ENCODE measurements at regions not wholly inside any gene's neighbourhood (a gene's known extent, or its start where the extent isn't known, plus 50 kb on each side); places are given as distances from the start of the nearest gene placed in this dataset.
A peak's percentile ranks its signal among the peaks of the same experiment; 100 is the strongest.

- TF ChIP-seq ZNF462 (CRISPR knock-in tag; IDR thresholded peaks at IDR 0.05) (no peak), POLR2AphosphoS5 (IDR thresholded peaks at IDR 0.05; ENCODE audit: low read depth) (no peak)
Observed at GRCh38 chr6:144606083-144606482, 320.9 kb downstream of the UTRN start (continued).

DNA sequence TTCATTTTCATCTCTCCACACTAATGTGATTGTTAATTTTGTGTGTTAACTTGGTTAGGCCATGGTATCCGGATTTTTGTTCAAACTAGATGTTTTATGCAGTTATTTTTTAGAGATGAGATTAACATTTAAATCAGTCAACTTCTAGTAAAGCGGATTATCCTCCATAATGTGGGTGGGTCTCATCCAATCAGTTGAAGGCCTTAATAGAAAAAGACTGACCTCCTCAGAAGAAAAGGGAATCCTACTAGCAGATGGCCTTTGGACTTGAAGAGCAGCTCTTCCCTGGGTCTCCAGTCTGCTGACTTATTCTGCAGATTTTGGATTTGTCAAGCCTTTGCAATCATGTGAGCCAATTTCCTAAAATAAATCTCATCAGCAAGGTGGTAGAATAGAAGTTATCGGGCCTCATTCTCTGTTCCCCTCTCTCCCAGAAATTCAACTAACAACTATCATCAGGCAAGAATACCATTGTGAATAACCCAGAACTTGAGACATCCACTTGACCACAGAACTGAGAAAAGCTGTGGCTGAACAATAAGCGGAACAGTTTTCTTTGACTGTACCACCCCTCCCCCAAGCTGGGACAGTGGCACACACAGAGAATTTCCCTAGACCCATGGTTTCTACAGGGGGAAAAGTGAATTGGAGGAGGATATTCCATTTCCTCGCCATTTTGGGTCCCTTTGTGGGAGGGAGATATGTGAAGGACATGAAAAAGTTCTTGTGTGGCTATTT is 323.0 kb downstream of the UTRN start:
- Histone ChIP-seq H3K4me3 (peak overlapping the region; percentile 45), H3K27ac (ENCODE audit: low read depth) (0 out of 2 replicates have a peak overlapping the region, but pooled peaks have one; percentile 83), H3K36me3 (ENCODE audit: insufficient read depth) (no peaks in the 10 kb centered on the region), H3K4me2 (peak overlapping the region; percentile 76), H4K20me1 (replicated peaks; ENCODE audit: insufficient read depth) (no peaks in the 10 kb centered on the region), H3K9me2 (ENCODE audit: insufficient read depth) (no peaks in the 10 kb centered on the region), H2AFZ (no peak overlapping the region), H3K4me1 (ENCODE audit: insufficient read depth) (peaks cover 67% of the 10 kb centered on the region), H3F3A (replicated peaks; ENCODE audit: low read depth) (no peaks in the 10 kb centered on the region), H3K27me3 (ENCODE audit: insufficient read depth) (no peaks in the 10 kb centered on the region), H3K79me2 (replicated peaks; ENCODE audit: insufficient read depth) (peaks cover 67% of the 10 kb centered on the region)
- Mint-ChIP-seq H3K36me3 (ENCODE audit: low read depth) (peaks cover 17% of the 10 kb centered on the region), H3K4me1 (peaks cover 50% of the 10 kb centered on the region), H3K9me3 (no peaks in the 10 kb centered on the region; the same call in 2 of the 3 replicates), H3K4me3 (no peak overlapping the region), H3K27me3 (ENCODE audit: insufficient read depth, low read depth, poor library complexity) (peaks cover 6% of the 10 kb centered on the region), H3K27ac (no peak overlapping the region)
- TF ChIP-seq, protein P1, sequence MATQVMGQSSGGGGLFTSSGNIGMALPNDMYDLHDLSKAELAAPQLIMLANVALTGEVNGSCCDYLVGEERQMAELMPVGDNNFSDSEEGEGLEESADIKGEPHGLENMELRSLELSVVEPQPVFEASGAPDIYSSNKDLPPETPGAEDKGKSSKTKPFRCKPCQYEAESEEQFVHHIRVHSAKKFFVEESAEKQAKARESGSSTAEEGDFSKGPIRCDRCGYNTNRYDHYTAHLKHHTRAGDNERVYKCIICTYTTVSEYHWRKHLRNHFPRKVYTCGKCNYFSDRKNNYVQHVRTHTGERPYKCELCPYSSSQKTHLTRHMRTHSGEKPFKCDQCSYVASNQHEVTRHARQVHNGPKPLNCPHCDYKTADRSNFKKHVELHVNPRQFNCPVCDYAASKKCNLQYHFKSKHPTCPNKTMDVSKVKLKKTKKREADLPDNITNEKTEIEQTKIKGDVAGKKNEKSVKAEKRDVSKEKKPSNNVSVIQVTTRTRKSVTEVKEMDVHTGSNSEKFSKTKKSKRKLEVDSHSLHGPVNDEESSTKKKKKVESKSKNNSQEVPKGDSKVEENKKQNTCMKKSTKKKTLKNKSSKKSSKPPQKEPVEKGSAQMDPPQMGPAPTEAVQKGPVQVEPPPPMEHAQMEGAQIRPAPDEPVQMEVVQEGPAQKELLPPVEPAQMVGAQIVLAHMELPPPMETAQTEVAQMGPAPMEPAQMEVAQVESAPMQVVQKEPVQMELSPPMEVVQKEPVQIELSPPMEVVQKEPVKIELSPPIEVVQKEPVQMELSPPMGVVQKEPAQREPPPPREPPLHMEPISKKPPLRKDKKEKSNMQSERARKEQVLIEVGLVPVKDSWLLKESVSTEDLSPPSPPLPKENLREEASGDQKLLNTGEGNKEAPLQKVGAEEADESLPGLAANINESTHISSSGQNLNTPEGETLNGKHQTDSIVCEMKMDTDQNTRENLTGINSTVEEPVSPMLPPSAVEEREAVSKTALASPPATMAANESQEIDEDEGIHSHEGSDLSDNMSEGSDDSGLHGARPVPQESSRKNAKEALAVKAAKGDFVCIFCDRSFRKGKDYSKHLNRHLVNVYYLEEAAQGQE (IDR thresholded peaks at IDR 0.05; ENCODE audit: unreplicated experiment): no peak
- TF ChIP-seq POLR2AphosphoS5 (IDR thresholded peaks at IDR 0.05; ENCODE audit: low read depth): peak; percentile 18; the same call in 1 of the 2 replicates
- no peak for ATAC-seq
- DNase-seq (ENCODE audit: low spot score): no peak

All from GM23338 (cell line).